OCI-LY7 (cell line): ENCODE measurements at regions not wholly inside any gene's neighbourhood (a gene's known extent, or its start where the extent isn't known, plus 50 kb on each side); places are given as distances from the start of the nearest gene placed in this dataset.

Experiments used
- BruUV-seq: library from RNA; stranded (reverse); fragments of 400-500 nt; replicated peaks from 2 replicates; lab custom pipeline; 2021; lab: Mats Ljungman, UMichigan
- CTCF ChIA-PET: fragments of 300-600 bp; sonication (Branson Sonifier 250); formaldehyde crosslinking; loops from one replicate; lab custom pipeline; 2022; ENCODE audit warnings: antibody characterized with exemption; ENCODE audit not compliant: unreplicated experiment; lab: Charles Lee
- POLR2A ChIA-PET: fragments of 300-600 bp; sonication (Branson Sonifier 250); formaldehyde crosslinking; loops from one replicate; lab custom pipeline; 2022; ENCODE audit warnings: antibody characterized with exemption; lab: Charles Lee
- DNase-seq: peaks from one replicate; pipeline ENCODE4 v3.0.0-alpha.2; 2015; ENCODE audit warnings: low spot score
- H2AFZ ChIP-seq: fragments of 200-600 bp; sonication (generic), shearing (Covaris generic); 2 replicates; pipeline ENCODE4 v1.6.1; 2014; ENCODE audit warnings: mild to moderate bottlenecking, antibody characterized with exemption, low read length, moderate library complexity
- H3K27ac ChIP-seq: fragments of 200-600 bp; sonication (generic); 2 replicates; pipeline ENCODE4 v1.5.1; 2014; ENCODE audit warnings: mixed run types, low read depth, mild to moderate bottlenecking, moderate library complexity, low read length, inconsistent platforms; ENCODE audit not compliant: poor library complexity, severe bottlenecking
- H3K36me3 ChIP-seq: fragments of 200-600 bp; sonication (generic); 2 replicates; pipeline ENCODE4 v1.6.1; 2014; ENCODE audit warnings: mild to moderate bottlenecking, antibody characterized with exemption, low read length, moderate library complexity, mixed read lengths; ENCODE audit not compliant: insufficient read depth
- H3K4me1 ChIP-seq: fragments of 200-600 bp; sonication (generic); 2 replicates; pipeline ENCODE4 v1.5.1; 2014; ENCODE audit warnings: mild to moderate bottlenecking, low read length; ENCODE audit not compliant: insufficient read depth, poor library complexity, severe bottlenecking
- H3K4me2 ChIP-seq: fragments of 200-600 bp; sonication (generic); 2 replicates; pipeline ENCODE4 v1.6.1; 2014; ENCODE audit warnings: mild to moderate bottlenecking, low read length
- H3K4me3 ChIP-seq: fragments of 200-600 bp; sonication (generic); 2 replicates; pipeline ENCODE4 v1.5.1; 2014; ENCODE audit warnings: mild to moderate bottlenecking, low read depth, low read length; ENCODE audit not compliant: poor library complexity, severe bottlenecking
- H3K79me2 ChIP-seq: fragments of 200-600 bp; sonication (generic); 2 replicates; pipeline ENCODE4 v1.6.1; 2016; ENCODE audit warnings: low read depth, mild to moderate bottlenecking, low read length, moderate library complexity, mixed read lengths; ENCODE audit not compliant: insufficient read depth
- H3K9me2 ChIP-seq: fragments of 200-600 bp; sonication (generic); 2 replicates; pipeline ENCODE4 v1.6.1; 2016; ENCODE audit warnings: mild to moderate bottlenecking, low read length, mixed read lengths; ENCODE audit not compliant: insufficient read depth
- H3K9me3 ChIP-seq: fragments of 200-600 bp; sonication (generic); 2 replicates; pipeline ENCODE4 v1.6.1; 2014; ENCODE audit warnings: mild to moderate bottlenecking, mixed run types, low read length, mixed read lengths
- H4K20me1 ChIP-seq: fragments of 200-600 bp; sonication (generic); 2 replicates; pipeline ENCODE4 v1.6.1; 2014; ENCODE audit warnings: mild to moderate bottlenecking, antibody characterized with exemption, low read length, moderate library complexity, mixed read lengths; ENCODE audit not compliant: insufficient read depth
- EZH2phosphoT487 ChIP-seq: fragments of 200-600 bp; sonication (generic); IDR thresholded peaks from 2 replicates; pipeline ENCODE4 v1.6.1; 2018; ENCODE audit warnings: low read depth, borderline replicate concordance, mild to moderate bottlenecking, mixed run types, antibody characterized with exemption, low read length, moderate library complexity, mixed read lengths
- intact Hi-C: fragments of 100-400 bp; cut with micrococcal nuclease; formaldehyde crosslinking; loops from one replicate; pipeline ENCODE4 v1.10.0; 2022; ENCODE audit not compliant: unreplicated experiment
- TF ChIP-seq, protein P1 (sequence below): fragments of 200-600 bp; sonication (generic); conservative IDR thresholded peaks from 2 replicates; pipeline ENCODE4 v1.5.1; 2014; ENCODE audit warnings: mild to moderate bottlenecking, antibody characterized with exemption, low read length, moderate library complexity, mixed read lengths

DNA sequence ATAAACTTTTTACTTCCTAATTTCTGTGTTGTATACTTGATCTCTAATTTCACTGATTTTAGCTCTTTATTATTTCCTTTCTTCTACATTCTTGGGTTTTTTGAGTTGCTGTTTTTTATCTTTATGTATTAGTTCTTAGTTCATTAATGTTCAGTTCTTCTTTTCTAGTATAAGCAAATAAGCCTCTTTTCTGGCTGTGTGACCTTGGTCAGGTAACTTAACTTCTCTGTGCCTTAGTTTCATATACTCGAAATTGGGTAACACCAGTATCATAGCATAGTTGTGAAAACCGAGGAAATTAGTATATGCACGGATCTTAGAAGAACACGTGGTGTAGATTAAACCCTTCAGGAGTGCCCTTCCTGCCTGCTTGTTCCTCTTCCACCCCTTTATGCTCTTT is 130.2 kb upstream of the C1QTNF9B start:
- no peak for TF ChIP-seq EZH2phosphoT487
- TF ChIP-seq, protein P1, sequence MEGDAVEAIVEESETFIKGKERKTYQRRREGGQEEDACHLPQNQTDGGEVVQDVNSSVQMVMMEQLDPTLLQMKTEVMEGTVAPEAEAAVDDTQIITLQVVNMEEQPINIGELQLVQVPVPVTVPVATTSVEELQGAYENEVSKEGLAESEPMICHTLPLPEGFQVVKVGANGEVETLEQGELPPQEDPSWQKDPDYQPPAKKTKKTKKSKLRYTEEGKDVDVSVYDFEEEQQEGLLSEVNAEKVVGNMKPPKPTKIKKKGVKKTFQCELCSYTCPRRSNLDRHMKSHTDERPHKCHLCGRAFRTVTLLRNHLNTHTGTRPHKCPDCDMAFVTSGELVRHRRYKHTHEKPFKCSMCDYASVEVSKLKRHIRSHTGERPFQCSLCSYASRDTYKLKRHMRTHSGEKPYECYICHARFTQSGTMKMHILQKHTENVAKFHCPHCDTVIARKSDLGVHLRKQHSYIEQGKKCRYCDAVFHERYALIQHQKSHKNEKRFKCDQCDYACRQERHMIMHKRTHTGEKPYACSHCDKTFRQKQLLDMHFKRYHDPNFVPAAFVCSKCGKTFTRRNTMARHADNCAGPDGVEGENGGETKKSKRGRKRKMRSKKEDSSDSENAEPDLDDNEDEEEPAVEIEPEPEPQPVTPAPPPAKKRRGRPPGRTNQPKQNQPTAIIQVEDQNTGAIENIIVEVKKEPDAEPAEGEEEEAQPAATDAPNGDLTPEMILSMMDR, result no peak
- ChIA-PET POLR2A (interaction anchor here (0.6 kb wide), 1 partner anchor 335 kb away, joined by 3 read pairs; no protein-coding TSS in a partner anchor), CTCF (no interaction called here)
- Histone ChIP-seq H4K20me1 (no peaks in the 10 kb centered on the region), H3K4me3 (no peak overlapping the region), H3K9me2 (no peaks in the 10 kb centered on the region), H2AFZ (no peak overlapping the region), H3K36me3 (no peaks in the 10 kb centered on the region), H3K4me1 (no peaks in the 10 kb centered on the region), H3K9me3 (no peaks in the 10 kb centered on the region), H3K79me2 (no peaks in the 10 kb centered on the region), H3K27ac (no peak overlapping the region), H3K4me2 (no peak overlapping the region)
- DNase-seq, result no peak
- no TSS peak for BruUV-seq
- intact Hi-C loops, result no loop called here

DNA sequence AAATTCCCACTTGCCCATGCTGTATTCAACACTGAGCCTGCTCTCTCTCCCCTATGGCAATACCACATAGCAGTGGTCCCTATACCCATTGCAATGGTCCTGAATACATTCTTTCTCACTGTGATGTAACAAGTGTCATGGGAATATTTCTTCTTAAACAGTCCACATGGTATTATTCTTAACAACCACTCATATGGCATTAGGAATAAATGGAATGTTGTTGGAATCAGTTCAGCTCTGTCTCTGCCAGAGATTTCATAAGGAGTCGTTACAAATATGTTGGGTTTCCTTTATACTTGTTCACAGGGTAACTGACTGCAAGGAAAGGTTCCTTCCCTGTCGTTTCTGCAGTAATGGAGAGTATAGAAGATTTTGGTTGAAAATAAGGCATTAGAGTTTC is 128.3 kb upstream of the SPATA13 start:
- Histone ChIP-seq H3K9me3 (no peaks in the 10 kb centered on the region), H3K27ac (no peak overlapping the region), H3K36me3 (no peaks in the 10 kb centered on the region), H3K9me2 (no peaks in the 10 kb centered on the region), H2AFZ (no peak overlapping the region), H3K4me2 (no peak overlapping the region), H4K20me1 (no peaks in the 10 kb centered on the region), H3K79me2 (no peaks in the 10 kb centered on the region), H3K4me1 (no peaks in the 10 kb centered on the region), H3K4me3 (no peak overlapping the region)
- BruUV-seq, result no TSS peak
- no peak for DNase-seq
- TF ChIP-seq, protein P1, result no peak
- no peak for TF ChIP-seq EZH2phosphoT487
- intact Hi-C loops, result no loop called here
- ChIA-PET POLR2A (no interaction called here), CTCF (no interaction called here)

DNA sequence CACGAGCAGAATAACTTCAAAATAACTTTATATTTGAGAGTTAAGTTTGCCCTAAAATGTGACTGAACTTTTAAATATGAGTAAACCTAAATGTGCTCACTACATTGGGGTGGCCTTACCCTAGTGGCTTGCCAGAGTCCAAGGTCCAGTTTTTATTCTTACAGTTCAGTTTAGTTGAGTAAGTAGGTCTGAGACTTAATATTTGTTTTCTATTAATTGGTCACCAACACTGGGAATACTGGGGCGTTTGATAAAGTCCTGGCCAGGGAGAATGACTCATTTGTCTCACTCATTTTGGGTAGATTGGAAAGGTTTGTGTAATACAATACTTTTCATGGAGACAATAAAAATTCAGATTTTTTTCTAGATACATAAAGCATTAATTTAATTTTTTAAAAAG is 127.8 kb upstream of the SPATA13 start:
- Histone ChIP-seq H4K20me1 (no peaks in the 10 kb centered on the region), H3K36me3 (no peaks in the 10 kb centered on the region), H2AFZ (no peak overlapping the region), H3K79me2 (no peaks in the 10 kb centered on the region), H3K4me3 (no peak overlapping the region), H3K9me3 (no peaks in the 10 kb centered on the region), H3K9me2 (no peaks in the 10 kb centered on the region), H3K4me2 (no peak overlapping the region), H3K4me1 (no peaks in the 10 kb centered on the region), H3K27ac (no peak overlapping the region)
- BruUV-seq, result no TSS peak
- intact Hi-C loops, result no loop called here
- no peak for DNase-seq
- TF ChIP-seq, protein P1, result no peak
- TF ChIP-seq EZH2phosphoT487, result no peak
- ChIA-PET CTCF (no interaction called here), POLR2A (no interaction called here)
